CD1c-positive myeloid dendritic cell (primary cell): ENCODE measurements at regions not wholly inside any gene's neighbourhood (a gene's known extent, or its start where the extent isn't known, plus 50 kb on each side); places are given as distances from the start of the nearest gene placed in this dataset.
"Not testable (repeated sequence)": the region's sequence is repeated elsewhere in the genome, so short reads cannot be mapped to it uniquely, and the experiment has no call there.

Experiments
- DNase-seq: peaks from one replicate; pipeline ENCODE4 v3.0.0-alpha.2; 2016; ENCODE audit errors: extremely low spot score

- DNase-seq = not testable (repeated sequence)
These were observed 293.7 kb upstream of the PLGLB1 start for GRCh38 chr2:87315183-87315902.

- DNase-seq = not testable (repeated sequence)
These were observed 295.5 kb upstream of the PLGLB1 start for GRCh38 chr2:87317193-87317592.

- DNase-seq = not testable (repeated sequence)
These were observed 297.3 kb upstream of the PLGLB1 start for GRCh38 chr2:87318814-87319491.

GRCh38 chr2:87319705-87320104 lies 298.1 kb upstream of the PLGLB1 start:
- DNase-seq = not testable (repeated sequence)

- not testable (repeated sequence) for DNase-seq
These were observed 299.6 kb upstream of the PLGLB1 start for GRCh38 chr2:87321201-87321600.

- not testable (repeated sequence) for DNase-seq
These were observed 302.8 kb upstream of the PLGLB1 start for GRCh38 chr2:87324335-87325041.

- not testable (repeated sequence) for DNase-seq
These were observed 303.6 kb upstream of the PLGLB1 start for GRCh38 chr2:87325042-87325910.

GRCh38 chr2:87325911-87326294 lies 304.3 kb upstream of the PLGLB1 start:
- DNase-seq = not testable (repeated sequence)

- DNase-seq = not testable (repeated sequence)
These were observed 305.1 kb upstream of the PLGLB1 start for GRCh38 chr2:87326754-87327153.

- DNase-seq = not testable (repeated sequence)
These were observed 306.2 kb upstream of the PLGLB1 start for GRCh38 chr2:87327648-87328371.

- DNase-seq = not testable (repeated sequence)
These were observed 307.9 kb upstream of the PLGLB1 start for GRCh38 chr2:87329529-87329928.

- not testable (repeated sequence) for DNase-seq
These were observed 308.8 kb upstream of the PLGLB1 start for GRCh38 chr2:87330486-87330885.

GRCh38 chr2:87331940-87332583 lies 310.4 kb upstream of the PLGLB1 start:
- DNase-seq = peak; percentile 15

GRCh38 chr2:87334888-87335287 lies 313.2 kb upstream of the PLGLB1 start:
- DNase-seq = not testable (repeated sequence)

- DNase-seq = not testable (repeated sequence)
These were observed 317.4 kb upstream of the PLGLB1 start for GRCh38 chr2:87338998-87339397.

GRCh38 chr2:87341601-87342014 lies 320.0 kb upstream of the PLGLB1 start:
- peak; percentile 51 for DNase-seq

- not testable (repeated sequence) for DNase-seq
These were observed 320.5 kb upstream of the PLGLB1 start for GRCh38 chr2:87342175-87342574.

- DNase-seq = not testable (repeated sequence)
These were observed 321.7 kb upstream of the PLGLB1 start for GRCh38 chr2:87343347-87343746.

- not testable (repeated sequence) for DNase-seq
These were observed 323.6 kb upstream of the PLGLB1 start for GRCh38 chr2:87345283-87345682.

GRCh38 chr2:87348556-87348955 lies 326.9 kb upstream of the PLGLB1 start:
- DNase-seq = not testable (repeated sequence)
